DND-41 (cell line): ENCODE measurements at regions not wholly inside any gene's neighbourhood (a gene's known extent, or its start where the extent isn't known, plus 50 kb on each side); places are given as distances from the start of the nearest gene placed in this dataset.

Experiments
- EZH2 ChIP-seq: IDR thresholded peaks from 3 replicates; pipeline ENCODE4 v1.6.1; 2012; ENCODE audit warnings: borderline replicate concordance, low read depth, mild to moderate bottlenecking, moderate library complexity, low read length, inconsistent platforms; ENCODE audit not compliant: severe bottlenecking
- TF ChIP-seq, protein P1 (sequence below): IDR thresholded peaks from 2 replicates; pipeline ENCODE4 v1.5.1; 2012; ENCODE audit warnings: borderline replicate concordance, low read length, moderate library complexity, mild to moderate bottlenecking; ENCODE audit not compliant: poor library complexity, severe bottlenecking; ENCODE audit errors: extremely low read depth

DNA sequence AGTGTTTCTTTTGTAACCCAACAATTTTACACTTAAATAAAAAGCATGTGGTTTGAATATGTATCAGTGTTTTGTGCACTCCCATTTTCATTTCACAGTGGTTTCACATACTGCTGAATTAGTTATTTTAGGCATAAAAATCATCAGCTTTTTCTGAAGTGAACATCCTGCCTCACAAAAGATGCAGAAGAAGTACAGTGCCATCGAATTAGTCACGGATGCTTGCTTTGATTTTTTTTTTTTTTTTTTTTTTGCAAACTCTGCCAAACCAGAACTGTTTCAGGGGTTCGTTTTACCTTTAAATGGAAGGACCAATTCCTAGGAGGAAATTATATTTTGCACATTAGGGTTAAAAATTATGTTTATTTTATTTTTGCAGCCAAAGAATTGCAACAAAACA, 158.6 kb downstream of the RPS12 start:
- TF ChIP-seq, protein P1, sequence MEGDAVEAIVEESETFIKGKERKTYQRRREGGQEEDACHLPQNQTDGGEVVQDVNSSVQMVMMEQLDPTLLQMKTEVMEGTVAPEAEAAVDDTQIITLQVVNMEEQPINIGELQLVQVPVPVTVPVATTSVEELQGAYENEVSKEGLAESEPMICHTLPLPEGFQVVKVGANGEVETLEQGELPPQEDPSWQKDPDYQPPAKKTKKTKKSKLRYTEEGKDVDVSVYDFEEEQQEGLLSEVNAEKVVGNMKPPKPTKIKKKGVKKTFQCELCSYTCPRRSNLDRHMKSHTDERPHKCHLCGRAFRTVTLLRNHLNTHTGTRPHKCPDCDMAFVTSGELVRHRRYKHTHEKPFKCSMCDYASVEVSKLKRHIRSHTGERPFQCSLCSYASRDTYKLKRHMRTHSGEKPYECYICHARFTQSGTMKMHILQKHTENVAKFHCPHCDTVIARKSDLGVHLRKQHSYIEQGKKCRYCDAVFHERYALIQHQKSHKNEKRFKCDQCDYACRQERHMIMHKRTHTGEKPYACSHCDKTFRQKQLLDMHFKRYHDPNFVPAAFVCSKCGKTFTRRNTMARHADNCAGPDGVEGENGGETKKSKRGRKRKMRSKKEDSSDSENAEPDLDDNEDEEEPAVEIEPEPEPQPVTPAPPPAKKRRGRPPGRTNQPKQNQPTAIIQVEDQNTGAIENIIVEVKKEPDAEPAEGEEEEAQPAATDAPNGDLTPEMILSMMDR: no peak
- no peak for TF ChIP-seq EZH2
